ENCODE measurements at regions not wholly inside any gene's neighbourhood (a gene's known extent, or its start where the extent isn't known, plus 50 kb on each side); places are given as distances from the start of the nearest gene placed in this dataset.

DNA sequence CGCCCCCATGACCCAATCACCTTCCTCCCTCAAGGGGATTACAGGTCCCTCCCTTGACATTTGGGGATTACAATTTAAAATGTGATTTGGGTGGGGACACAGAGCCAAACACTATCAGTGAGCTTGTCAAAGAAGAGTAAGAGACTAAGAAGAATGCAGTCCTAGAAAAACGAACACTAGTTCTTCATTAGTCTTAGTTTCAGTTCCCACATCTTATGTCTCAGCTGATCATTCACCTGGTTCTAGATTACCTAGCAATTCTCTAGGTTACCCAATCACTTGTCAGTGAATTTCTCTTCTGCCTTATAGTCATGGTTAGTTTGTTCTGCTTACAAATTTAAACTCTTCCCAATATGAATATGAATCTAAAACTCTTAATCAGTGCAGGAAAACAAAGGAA lies 251.5 kb downstream of the COX7C start:
- no peak overlapping the region for H3K4me3 ChIP-seq (ENCODE audit: low read depth, low read length, poor library complexity, severe bottlenecking)
- H3K9me3 ChIP-seq (ENCODE audit: low read length), result no peaks in the 10 kb centered on the region
- no peaks in the 10 kb centered on the region for H3K4me1 ChIP-seq (ENCODE audit: insufficient read depth, low read length, poor library complexity, severe bottlenecking)
- no peaks in the 10 kb centered on the region for H3K9me2 ChIP-seq (ENCODE audit: insufficient read depth, low read length)
- no TSS peak for BruUV-seq (replicated peaks)
- intact Hi-C loops (cut with micrococcal nuclease; ENCODE audit: unreplicated experiment), result no loop called here
- DNase-seq (ENCODE audit: low spot score), result no peak
- no peak overlapping the region for H3K4me2 ChIP-seq (ENCODE audit: low read length)
- H3K36me3 ChIP-seq (ENCODE audit: insufficient read depth, low read length), result no peaks in the 10 kb centered on the region
- ChIA-PET CTCF (ENCODE audit: unreplicated experiment) (no interaction called here), POLR2A (interaction anchor here (1.5 kb wide), 1 partner anchor 8 kb away, joined by 4 read pairs; no protein-coding TSS in a partner anchor)
- no peaks in the 10 kb centered on the region for H3K79me2 ChIP-seq (ENCODE audit: insufficient read depth, low read depth, low read length)
- H3K27ac ChIP-seq (ENCODE audit: low read depth, low read length, poor library complexity, severe bottlenecking), result no peak overlapping the region
- no peak overlapping the region for H2AFZ ChIP-seq (ENCODE audit: low read length)
- TF ChIP-seq EZH2phosphoT487 (IDR thresholded peaks at IDR 0.05; ENCODE audit: borderline replicate concordance, low read depth, low read length), result no peak
- TF ChIP-seq, protein P1, sequence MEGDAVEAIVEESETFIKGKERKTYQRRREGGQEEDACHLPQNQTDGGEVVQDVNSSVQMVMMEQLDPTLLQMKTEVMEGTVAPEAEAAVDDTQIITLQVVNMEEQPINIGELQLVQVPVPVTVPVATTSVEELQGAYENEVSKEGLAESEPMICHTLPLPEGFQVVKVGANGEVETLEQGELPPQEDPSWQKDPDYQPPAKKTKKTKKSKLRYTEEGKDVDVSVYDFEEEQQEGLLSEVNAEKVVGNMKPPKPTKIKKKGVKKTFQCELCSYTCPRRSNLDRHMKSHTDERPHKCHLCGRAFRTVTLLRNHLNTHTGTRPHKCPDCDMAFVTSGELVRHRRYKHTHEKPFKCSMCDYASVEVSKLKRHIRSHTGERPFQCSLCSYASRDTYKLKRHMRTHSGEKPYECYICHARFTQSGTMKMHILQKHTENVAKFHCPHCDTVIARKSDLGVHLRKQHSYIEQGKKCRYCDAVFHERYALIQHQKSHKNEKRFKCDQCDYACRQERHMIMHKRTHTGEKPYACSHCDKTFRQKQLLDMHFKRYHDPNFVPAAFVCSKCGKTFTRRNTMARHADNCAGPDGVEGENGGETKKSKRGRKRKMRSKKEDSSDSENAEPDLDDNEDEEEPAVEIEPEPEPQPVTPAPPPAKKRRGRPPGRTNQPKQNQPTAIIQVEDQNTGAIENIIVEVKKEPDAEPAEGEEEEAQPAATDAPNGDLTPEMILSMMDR (conservative IDR thresholded peaks at IDR 0.05; ENCODE audit: low read length), result no peak
- H4K20me1 ChIP-seq (ENCODE audit: insufficient read depth, low read length), result no peaks in the 10 kb centered on the region

- ChIA-PET POLR2A (interaction anchor here (0.6 to 1.1 kb wide), 2 partner anchors 15 to 76 kb away, joined by 3 read pairs; no protein-coding TSS in a partner anchor), CTCF (ENCODE audit: unreplicated experiment) (no interaction called here)
- Histone ChIP-seq H2AFZ (ENCODE audit: low read length) (no peak overlapping the region), H3K36me3 (ENCODE audit: insufficient read depth, low read length) (no peaks in the 10 kb centered on the region), H4K20me1 (ENCODE audit: insufficient read depth, low read length) (no peaks in the 10 kb centered on the region), H3K9me2 (ENCODE audit: insufficient read depth, low read length) (no peaks in the 10 kb centered on the region), H3K79me2 (ENCODE audit: insufficient read depth, low read depth, low read length) (no peaks in the 10 kb centered on the region), H3K9me3 (ENCODE audit: low read length) (no peaks in the 10 kb centered on the region), H3K4me1 (ENCODE audit: insufficient read depth, low read length, poor library complexity, severe bottlenecking) (no peaks in the 10 kb centered on the region), H3K4me3 (ENCODE audit: low read depth, low read length, poor library complexity, severe bottlenecking) (no peak overlapping the region), H3K27ac (ENCODE audit: low read depth, low read length, poor library complexity, severe bottlenecking) (no peak overlapping the region), H3K4me2 (ENCODE audit: low read length) (no peak overlapping the region)
- intact Hi-C loops (cut with micrococcal nuclease; ENCODE audit: unreplicated experiment), result no loop called here
- TF ChIP-seq EZH2phosphoT487 (IDR thresholded peaks at IDR 0.05; ENCODE audit: borderline replicate concordance, low read depth, low read length), result no peak
- TF ChIP-seq, protein P1 (conservative IDR thresholded peaks at IDR 0.05; ENCODE audit: low read length), result no peak
- no TSS peak for BruUV-seq (replicated peaks)
- DNase-seq (ENCODE audit: low spot score), result no peak
These were observed 257.8 kb downstream of the COX7C start for GRCh38 chr5:86875539-86875938.

GRCh38 chr5:86878250-86878649 lies 260.5 kb downstream of the COX7C start:
- POLR2A ChIA-PET, result interaction anchor here (0.6 to 1.2 kb wide), 3 partner anchors 19 to 420 kb away, joined by 3 to 9 read pairs (median 3); no protein-coding TSS in a partner anchor
- Histone ChIP-seq H3K4me2 (ENCODE audit: low read length) (no peak overlapping the region), H3K79me2 (ENCODE audit: insufficient read depth, low read depth, low read length) (no peaks in the 10 kb centered on the region), H3K4me3 (ENCODE audit: low read depth, low read length, poor library complexity, severe bottlenecking) (no peak overlapping the region), H3K36me3 (ENCODE audit: insufficient read depth, low read length) (no peaks in the 10 kb centered on the region), H3K9me3 (ENCODE audit: low read length) (no peaks in the 10 kb centered on the region), H2AFZ (ENCODE audit: low read length) (no peak overlapping the region), H3K9me2 (ENCODE audit: insufficient read depth, low read length) (no peaks in the 10 kb centered on the region), H3K4me1 (ENCODE audit: insufficient read depth, low read length, poor library complexity, severe bottlenecking) (no peaks in the 10 kb centered on the region), H4K20me1 (ENCODE audit: insufficient read depth, low read length) (no peaks in the 10 kb centered on the region), H3K27ac (ENCODE audit: low read depth, low read length, poor library complexity, severe bottlenecking) (no peak overlapping the region)
- no peak for DNase-seq (ENCODE audit: low spot score)
- CTCF ChIA-PET (ENCODE audit: unreplicated experiment), result no interaction called here
- intact Hi-C loops (cut with micrococcal nuclease; ENCODE audit: unreplicated experiment), result no loop called here
- TF ChIP-seq EZH2phosphoT487 (IDR thresholded peaks at IDR 0.05; ENCODE audit: borderline replicate concordance, low read depth, low read length), result no peak
- TF ChIP-seq, protein P1 (conservative IDR thresholded peaks at IDR 0.05; ENCODE audit: low read length), result no peak
- BruUV-seq (replicated peaks), result no TSS peak

All from OCI-LY7 (cell line).